ENCODE measurements at regions not wholly inside any gene's neighbourhood (a gene's known extent, or its start where the extent isn't known, plus 50 kb on each side); places are given as distances from the start of the nearest gene placed in this dataset.

DNA sequence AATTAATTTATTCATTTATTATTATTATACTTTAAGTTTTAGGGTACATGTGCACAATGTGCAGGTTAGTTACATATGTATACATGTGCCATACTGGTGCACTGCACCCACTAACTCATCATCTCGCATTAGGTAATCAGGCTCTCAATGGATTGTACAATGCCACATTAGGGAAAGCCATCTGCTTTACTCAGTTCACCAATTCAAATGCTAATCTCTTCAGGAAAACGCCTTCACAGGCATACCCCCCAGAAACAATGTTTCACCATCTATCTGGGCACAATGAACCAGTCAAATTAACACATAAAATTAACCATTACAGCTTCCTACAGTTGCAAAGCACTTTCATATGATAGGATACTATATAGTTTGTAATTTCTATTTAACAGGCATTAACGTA lies 84.8 kb upstream of the DNAJC10 start:
- TF ChIP-seq, protein P1, sequence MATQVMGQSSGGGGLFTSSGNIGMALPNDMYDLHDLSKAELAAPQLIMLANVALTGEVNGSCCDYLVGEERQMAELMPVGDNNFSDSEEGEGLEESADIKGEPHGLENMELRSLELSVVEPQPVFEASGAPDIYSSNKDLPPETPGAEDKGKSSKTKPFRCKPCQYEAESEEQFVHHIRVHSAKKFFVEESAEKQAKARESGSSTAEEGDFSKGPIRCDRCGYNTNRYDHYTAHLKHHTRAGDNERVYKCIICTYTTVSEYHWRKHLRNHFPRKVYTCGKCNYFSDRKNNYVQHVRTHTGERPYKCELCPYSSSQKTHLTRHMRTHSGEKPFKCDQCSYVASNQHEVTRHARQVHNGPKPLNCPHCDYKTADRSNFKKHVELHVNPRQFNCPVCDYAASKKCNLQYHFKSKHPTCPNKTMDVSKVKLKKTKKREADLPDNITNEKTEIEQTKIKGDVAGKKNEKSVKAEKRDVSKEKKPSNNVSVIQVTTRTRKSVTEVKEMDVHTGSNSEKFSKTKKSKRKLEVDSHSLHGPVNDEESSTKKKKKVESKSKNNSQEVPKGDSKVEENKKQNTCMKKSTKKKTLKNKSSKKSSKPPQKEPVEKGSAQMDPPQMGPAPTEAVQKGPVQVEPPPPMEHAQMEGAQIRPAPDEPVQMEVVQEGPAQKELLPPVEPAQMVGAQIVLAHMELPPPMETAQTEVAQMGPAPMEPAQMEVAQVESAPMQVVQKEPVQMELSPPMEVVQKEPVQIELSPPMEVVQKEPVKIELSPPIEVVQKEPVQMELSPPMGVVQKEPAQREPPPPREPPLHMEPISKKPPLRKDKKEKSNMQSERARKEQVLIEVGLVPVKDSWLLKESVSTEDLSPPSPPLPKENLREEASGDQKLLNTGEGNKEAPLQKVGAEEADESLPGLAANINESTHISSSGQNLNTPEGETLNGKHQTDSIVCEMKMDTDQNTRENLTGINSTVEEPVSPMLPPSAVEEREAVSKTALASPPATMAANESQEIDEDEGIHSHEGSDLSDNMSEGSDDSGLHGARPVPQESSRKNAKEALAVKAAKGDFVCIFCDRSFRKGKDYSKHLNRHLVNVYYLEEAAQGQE (IDR thresholded peaks at IDR 0.05; ENCODE audit: low read depth, low read length): no peak
- TF ChIP-seq TARDBP (IDR thresholded peaks at IDR 0.05; ENCODE audit: borderline replicate concordance): no peak
- TF ChIP-seq, protein P2, sequence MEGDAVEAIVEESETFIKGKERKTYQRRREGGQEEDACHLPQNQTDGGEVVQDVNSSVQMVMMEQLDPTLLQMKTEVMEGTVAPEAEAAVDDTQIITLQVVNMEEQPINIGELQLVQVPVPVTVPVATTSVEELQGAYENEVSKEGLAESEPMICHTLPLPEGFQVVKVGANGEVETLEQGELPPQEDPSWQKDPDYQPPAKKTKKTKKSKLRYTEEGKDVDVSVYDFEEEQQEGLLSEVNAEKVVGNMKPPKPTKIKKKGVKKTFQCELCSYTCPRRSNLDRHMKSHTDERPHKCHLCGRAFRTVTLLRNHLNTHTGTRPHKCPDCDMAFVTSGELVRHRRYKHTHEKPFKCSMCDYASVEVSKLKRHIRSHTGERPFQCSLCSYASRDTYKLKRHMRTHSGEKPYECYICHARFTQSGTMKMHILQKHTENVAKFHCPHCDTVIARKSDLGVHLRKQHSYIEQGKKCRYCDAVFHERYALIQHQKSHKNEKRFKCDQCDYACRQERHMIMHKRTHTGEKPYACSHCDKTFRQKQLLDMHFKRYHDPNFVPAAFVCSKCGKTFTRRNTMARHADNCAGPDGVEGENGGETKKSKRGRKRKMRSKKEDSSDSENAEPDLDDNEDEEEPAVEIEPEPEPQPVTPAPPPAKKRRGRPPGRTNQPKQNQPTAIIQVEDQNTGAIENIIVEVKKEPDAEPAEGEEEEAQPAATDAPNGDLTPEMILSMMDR (IDR thresholded peaks at IDR 0.05 in 2 of 3, conservative IDR thresholded peaks at IDR 0.05 in 1 of 3; ENCODE audit: control insufficient read depth in 2 of 3, extremely low read depth in 1 of 3, insufficient read depth in 1 of 3, low read depth in 3 of 3, low read length in 3 of 3): no peak
- no peak for TF ChIP-seq TCF3 (IDR thresholded peaks at IDR 0.05; ENCODE audit: borderline replicate concordance, insufficient read depth, low read depth, low read length)
- TF ChIP-seq, protein P3, sequence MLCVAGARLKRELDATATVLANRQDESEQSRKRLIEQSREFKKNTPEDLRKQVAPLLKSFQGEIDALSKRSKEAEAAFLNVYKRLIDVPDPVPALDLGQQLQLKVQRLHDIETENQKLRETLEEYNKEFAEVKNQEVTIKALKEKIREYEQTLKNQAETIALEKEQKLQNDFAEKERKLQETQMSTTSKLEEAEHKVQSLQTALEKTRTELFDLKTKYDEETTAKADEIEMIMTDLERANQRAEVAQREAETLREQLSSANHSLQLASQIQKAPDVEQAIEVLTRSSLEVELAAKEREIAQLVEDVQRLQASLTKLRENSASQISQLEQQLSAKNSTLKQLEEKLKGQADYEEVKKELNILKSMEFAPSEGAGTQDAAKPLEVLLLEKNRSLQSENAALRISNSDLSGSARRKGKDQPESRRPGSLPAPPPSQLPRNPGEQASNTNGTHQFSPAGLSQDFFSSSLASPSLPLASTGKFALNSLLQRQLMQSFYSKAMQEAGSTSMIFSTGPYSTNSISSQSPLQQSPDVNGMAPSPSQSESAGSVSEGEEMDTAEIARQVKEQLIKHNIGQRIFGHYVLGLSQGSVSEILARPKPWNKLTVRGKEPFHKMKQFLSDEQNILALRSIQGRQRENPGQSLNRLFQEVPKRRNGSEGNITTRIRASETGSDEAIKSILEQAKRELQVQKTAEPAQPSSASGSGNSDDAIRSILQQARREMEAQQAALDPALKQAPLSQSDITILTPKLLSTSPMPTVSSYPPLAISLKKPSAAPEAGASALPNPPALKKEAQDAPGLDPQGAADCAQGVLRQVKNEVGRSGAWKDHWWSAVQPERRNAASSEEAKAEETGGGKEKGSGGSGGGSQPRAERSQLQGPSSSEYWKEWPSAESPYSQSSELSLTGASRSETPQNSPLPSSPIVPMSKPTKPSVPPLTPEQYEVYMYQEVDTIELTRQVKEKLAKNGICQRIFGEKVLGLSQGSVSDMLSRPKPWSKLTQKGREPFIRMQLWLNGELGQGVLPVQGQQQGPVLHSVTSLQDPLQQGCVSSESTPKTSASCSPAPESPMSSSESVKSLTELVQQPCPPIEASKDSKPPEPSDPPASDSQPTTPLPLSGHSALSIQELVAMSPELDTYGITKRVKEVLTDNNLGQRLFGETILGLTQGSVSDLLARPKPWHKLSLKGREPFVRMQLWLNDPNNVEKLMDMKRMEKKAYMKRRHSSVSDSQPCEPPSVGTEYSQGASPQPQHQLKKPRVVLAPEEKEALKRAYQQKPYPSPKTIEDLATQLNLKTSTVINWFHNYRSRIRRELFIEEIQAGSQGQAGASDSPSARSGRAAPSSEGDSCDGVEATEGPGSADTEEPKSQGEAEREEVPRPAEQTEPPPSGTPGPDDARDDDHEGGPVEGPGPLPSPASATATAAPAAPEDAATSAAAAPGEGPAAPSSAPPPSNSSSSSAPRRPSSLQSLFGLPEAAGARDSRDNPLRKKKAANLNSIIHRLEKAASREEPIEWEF (IDR thresholded peaks at IDR 0.05; ENCODE audit: insufficient replicate concordance, low read depth, low read length): no peak
- no peak for TF ChIP-seq EZH2 (IDR thresholded peaks at IDR 0.05; ENCODE audit: borderline replicate concordance, control insufficient read depth, low read depth, low read length)

Data from GM12878 (cell line).